ENCODE measurements at regions not wholly inside any gene's neighbourhood (a gene's known extent, or its start where the extent isn't known, plus 50 kb on each side); places are given as distances from the start of the nearest gene placed in this dataset.

DNA sequence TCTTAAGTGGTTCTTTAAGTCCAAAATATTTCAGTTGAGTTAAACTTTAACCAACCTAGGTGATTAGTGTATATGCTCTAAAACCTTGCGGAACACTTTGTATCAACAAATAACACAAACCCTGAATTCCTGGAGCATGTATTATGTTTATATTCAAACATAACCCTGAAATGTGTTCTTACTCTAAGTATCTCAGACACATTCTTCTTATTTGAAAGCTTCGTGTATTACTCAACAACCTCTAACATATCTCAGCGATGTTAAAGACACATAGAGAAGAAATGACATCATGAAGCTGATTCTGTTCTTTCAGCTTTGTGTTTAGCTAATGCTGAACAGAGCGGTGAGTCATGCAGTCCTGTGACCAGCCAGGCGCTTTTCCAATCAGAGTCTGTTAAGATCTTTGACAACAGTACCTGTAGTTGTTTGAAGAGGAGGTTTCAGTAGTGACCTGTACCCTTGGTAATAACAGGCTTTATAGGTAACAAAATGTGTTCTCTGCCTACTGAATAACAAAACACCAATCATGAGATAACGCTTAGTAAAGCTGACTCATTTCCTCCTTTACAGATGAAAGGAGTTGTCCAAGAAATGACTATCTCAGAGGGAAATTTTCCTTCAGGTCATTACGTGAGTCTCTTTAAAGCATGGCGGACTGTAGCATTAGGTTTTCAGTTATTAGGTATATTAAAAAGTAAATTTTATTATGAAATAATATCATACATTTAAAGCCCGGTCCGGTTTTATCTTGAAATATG lies 67.3 kb upstream of the KLF6 start:
- peak in 1 of 2 donors; percentile 18 for DNase-seq (ENCODE audit: low read depth in 2 of 2)

DNA sequence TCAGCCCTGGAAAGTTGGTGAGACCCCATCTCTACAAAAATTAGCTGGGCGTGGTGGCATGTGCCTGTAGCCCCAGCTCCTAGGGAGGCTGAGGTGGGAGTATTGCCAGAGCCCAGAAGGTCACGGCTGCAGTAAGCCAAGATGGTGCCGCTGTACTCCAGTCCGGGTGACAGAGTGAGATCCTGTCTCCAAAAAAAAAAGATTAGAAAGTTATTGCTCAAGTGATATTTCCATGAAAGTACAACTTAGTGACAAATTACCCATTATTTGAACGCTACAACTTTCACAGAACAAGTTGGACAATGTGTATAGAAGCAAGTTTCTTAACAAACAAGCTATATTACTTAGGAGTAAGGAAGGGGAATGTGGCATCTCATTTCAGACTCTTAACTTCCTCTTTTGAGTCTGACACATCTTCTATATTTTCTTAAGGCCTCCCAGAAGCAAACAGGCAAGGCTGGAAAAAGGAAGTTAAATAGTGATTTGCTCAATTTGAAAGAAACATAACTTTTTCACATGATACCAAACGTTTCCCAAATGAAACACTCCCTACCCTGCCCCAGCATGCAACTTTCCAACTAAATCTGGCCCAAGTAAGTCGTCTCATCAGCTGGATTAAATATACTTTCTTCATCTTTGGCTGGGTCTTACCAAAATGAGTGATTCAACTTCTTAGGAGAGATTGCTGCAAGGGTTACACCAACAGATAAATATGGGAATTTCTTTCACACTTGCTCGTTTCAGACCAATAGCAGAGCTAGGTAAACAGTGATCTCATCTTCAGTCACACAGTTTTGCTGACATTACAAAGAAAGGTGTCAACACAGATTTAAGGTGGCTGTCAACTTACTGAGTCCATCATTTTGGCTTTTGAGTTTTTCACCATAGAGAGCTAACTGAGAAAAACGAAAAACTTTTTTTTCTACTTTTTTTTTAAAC lies 66.3 kb upstream of the KLF6 start:
- no peak for DNase-seq (ENCODE audit: low read depth in 2 of 2)

DNA sequence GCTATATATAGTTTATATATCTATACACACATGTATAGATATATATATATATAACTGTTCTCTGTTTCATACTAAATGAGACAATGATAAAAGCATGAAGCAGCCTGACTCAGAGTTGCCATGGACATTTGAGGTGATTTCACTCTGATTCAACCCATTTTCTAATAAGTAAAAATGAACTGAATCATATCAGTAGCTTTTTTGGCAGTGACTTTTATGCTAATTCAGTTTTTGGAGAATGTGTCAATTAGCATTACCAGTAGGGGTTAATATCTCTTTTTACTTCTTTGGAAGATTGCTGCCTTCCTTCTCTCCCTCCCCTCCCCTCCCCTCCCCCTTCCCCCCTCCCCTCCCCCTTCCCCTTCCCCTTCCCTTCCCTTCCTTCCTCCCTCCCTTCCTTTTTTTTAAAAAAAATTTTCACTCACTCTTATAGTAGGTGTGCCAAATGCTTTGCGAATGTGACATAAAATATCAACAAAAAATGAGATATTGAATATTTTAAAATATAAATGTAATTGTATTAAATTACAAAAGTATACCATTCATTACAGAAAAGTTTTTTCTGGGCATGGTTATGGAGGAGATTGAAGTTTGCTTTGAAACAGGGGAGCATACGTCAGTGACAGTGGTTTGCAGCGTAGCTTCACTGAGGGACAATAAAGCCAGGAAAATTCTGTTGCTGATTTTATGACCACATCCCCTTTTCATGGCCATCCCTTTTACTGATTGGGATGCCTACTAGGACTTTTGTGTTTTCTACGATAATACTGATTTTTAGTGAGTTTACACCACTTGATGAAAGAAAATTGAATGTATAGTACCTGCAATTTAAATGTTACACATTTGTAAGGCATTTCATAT lies 64.0 kb upstream of the KLF6 start:
- no peak for DNase-seq (ENCODE audit: low read depth in 2 of 2)

DNA sequence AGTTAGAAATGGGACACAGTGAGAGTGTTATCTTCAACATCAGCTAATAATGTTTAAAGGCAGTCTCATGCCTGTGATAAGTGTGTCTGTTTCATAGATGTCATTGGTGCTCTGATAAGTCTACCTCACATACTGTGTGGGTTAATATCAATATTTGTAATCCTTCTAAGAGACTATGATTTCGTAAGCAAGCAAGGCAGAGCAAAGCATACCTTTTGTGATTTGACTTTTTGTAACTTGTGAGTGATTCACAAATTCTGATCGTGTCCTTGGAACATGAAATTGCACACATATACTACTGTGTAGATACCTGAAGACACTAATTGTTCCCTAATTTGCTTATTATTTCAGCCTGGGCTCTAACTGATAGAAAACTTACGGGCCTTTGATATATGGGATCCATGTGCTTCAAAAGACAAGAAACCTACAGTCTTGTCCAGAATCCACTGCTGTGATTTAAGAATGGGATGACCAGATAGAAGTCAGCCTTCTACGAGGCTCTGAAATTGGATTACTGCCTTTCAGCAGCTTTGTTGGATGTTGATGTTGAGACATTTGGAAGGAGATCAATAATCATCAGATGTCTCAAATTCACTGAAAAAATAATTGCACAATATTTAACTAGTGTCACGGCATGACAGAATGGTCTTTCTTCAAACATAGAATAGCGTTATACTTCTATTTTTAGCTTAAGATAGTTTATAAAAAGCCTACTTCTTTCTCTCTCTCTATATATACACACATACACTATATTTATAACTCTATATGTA lies 63.2 kb upstream of the KLF6 start:
- no peak for DNase-seq (ENCODE audit: low read depth in 2 of 2)

DNA sequence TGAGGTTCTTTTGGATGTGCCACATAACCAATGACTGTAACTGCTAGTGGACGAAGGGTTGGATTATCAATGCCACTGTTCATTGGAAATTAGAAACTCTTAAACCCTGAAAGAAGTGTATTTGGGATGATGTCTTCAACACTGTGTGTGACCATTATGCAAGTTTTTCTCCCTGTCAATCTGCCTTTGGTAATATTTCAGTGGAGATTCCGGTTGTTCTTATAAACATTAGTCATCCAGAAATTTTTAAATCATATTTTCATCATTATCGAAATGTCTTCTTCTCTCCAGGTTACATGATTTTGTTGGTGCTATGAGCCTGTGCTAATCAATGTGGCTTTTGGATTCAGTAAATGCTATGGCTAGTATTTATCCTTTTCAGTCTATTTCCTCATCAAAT lies 61.7 kb upstream of the KLF6 start:
- DNase-seq (ENCODE audit: low read depth in 2 of 2) = no peak

DNA sequence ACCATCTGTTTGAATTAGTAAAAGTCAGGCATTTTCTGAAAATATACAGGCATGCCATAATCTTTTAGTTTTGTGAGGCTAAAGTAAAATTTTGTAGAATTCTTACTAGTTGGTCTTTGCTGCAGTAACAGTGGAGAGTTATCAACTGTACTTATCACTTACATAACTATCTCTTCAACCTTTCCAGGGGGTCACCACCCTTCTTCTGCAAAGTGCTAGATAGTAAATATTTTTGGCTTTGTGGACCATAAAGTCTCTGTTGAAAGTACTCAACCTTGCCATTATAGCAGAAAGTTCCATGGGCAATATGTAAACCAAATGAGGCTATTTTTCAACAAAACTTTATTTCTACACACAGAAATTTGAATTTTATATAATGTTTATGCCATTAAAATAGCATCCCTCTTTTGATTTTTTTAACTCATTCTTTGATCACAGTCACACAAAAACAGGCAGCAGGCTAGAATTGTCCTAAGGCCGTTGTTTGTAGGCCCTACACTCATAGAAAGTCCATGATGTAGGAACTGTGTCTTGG lies 59.5 kb upstream of the KLF6 start:
- no peak for DNase-seq (ENCODE audit: low read depth in 2 of 2)

DNA sequence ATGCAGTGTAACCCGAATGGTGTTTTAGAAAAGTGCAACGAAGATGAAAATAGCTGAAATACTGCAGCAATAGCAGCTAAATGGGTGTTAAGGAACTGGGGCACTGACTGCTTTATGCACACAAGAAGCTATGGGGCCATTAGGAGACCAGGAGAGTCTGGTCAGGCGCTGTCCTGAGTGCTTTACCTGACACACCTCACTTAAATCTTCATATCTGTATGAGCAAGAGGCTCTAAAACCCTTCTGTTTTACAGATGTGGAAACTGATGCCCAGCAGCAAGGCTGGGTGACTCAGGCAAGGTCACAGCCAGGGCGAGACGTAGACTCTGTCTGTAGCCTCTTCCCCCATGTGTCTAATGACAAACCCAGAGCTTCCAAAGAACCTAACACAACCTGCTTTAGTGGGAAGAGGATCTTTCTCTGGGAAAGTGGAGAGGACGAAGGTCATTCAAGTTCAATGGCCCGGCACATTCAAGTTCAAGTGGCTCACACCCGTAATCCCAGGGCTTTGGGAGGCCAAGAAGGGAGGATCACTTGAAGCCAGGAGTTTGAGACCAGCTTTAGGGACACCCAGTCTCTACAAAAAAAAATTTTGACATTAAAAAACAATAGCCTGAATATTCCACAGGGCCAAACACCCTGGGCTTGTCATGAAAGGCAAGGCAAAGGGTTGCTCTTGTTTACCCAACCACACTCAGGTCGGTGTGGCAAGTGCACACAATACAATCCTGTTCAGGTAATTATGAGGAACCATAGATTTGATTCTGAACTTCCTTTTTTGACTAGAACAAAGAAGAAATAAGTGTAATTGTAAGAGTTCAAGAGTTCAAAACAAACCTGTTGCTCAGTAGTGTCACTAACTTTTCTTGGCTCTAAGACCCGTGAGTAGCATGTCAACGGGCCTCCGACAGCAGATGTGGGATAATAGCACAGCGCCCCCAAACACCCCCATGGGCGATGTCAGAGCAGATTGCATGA lies 53.7 kb upstream of the KLF6 start:
- no peak for DNase-seq (ENCODE audit: low read depth in 2 of 2)

DNA sequence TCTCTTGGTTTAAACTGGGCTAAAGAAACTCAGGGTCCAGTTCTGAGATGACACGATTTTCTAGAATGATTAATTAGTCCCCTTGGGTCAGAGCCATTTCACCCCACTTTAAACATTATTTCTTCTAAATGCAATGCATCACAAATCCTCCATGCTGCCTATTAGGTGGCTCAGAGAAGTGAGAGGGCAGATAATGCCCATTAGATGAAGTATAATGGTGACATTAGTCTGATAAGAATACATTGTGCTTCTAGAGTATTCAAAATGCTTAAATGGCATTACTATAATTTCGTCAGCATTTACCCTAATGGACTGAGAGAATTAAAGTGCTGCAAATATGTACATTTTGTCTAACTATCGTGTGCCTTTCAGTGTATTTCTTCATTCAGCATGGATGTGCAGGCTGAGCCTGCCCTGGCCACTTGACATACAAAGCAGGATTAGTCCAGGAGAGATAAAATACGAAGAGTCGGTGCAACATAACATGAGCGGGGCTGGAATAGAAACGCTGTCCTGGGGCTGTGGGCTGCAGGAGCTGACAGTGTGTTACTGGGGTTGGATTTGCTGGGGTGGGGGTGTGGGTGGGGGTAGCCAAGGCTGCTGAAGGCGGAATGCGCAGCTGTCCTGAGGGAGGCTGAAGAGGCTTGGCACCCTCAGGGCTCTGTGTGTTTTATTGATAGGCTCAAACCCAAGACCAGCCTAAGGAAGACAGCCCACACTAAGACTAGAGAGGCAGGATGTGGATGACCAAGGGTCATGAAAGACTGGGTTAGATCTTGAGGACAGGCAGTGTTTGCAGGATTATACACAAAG lies 52.8 kb upstream of the KLF6 start:
- no peak for DNase-seq (ENCODE audit: low read depth in 2 of 2)

DNA sequence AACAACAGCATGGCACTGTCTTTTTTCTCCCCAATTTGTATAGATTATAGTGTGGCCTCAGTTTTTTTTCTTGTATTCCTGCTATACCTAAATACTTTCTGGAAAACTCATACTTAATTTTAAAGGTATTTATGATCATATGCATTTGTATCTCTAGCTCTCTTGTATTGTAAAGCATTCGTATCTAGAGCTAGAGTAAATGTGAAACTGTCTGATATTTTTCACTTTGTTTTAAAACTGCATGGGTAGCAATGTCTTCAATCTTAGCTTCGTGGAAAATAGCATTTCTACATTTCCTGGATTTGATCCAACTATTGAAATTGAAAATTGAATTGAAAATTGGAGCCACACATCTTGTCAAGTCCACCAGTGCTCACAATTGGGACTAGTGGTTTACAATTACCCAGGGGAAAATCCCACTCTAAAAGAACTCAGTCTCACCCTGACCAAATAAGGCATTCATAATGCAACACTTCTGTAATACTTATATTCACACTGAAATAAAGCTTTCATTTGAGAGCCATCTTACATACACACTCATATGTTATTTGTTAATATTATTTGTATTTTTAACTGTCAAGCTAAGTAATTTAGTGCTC lies 51.3 kb upstream of the KLF6 start:
- no peak for DNase-seq (ENCODE audit: low read depth in 2 of 2)

DNA sequence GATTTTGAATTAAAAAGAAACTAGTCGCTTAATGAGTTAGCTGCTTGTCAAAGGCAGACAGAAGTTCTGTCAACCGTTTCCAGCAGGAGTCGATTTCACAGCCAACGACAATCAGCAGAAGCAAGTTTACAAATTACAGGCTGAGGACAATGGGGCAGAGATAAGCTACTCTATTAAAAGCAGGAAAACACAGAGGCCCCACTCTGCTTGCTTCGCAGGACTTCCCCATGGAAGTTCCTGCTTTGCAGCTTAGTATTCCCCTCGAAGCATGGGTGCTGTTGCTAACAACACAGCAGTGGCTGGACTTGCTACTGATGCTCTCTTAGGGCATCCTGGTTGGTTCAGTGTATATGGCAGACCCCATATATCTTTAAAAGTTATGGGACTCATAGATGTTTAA lies 50.8 kb upstream of the KLF6 start:
- DNase-seq (ENCODE audit: low read depth in 2 of 2) = no peak

DNA sequence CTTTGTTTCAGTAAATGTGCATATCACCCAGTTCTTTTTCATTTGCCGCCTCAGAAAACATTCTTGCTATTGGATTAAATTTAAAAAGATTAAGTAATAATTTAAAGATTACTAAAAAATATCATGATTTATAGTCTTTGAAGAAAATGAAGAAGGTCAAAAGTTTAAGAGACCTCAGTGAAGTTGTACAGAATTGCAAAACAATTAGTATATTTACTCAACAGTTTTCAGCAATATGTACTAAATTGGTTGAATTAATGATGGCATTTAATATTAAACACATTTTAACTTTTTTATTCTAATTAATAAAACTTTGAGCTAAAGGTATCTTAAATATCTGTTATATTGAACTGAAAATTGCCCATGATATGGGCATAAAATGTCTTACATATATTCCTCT lies 49.9 kb upstream of the KLF6 start:
- no peak for DNase-seq (ENCODE audit: low read depth in 2 of 2)
